SH-SY5Y (cell line): ENCODE measurements at regions not wholly inside any gene's neighbourhood (a gene's known extent, or its start where the extent isn't known, plus 50 kb on each side); places are given as distances from the start of the nearest gene placed in this dataset.

Source experiments
- GATA2 ChIP-seq: IDR thresholded peaks from 2 replicates; pipeline ENCODE4 v1.6.1; 2011; ENCODE audit warnings: mild to moderate bottlenecking, low read depth, low read length
- GATA3 ChIP-seq: IDR thresholded peaks from 2 replicates; pipeline ENCODE4 v1.6.1; 2011; ENCODE audit warnings: low read depth, mild to moderate bottlenecking, low read length, moderate library complexity

DNA sequence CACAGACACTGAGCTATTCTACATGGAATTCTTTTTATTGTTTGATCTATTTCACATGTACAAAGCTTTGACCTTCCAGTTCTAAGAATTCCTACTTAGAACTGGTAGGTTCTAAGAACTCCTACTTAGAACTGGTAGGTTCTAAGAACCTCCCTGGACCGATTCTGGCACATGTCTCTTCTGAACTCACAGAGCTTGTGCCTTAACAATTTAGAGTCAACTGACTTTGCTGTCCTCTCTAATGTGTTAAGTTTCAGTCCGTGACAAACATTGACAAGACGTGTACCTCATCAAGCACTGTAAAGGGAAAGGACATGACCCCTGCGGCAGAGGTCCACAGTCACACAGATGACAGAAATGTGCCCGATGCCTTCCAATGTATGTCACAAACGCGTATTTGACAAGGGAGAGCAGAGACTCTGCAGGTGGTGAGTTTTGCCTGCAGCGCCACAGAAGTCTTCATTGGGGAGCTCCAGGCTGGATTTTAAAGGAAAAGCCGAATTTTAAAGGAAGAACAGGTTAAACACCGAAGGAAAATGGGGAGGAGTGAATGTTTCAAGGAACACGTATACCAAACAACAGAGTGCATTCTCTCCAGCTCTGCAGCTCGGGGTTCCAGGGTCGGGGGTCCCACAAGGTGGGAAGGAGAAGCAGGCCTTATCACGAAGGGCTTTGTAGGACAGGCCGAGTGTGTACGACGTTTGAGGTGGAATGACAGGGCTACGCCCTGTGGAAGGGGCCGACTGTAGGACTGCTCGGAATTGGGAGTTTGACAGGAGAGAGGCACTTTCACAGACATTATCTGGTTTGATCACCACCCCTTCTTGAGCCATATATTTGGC lies 161.1 kb upstream of the KLF14 start:
- TF ChIP-seq GATA3 (no peak), GATA2 (no peak)

DNA sequence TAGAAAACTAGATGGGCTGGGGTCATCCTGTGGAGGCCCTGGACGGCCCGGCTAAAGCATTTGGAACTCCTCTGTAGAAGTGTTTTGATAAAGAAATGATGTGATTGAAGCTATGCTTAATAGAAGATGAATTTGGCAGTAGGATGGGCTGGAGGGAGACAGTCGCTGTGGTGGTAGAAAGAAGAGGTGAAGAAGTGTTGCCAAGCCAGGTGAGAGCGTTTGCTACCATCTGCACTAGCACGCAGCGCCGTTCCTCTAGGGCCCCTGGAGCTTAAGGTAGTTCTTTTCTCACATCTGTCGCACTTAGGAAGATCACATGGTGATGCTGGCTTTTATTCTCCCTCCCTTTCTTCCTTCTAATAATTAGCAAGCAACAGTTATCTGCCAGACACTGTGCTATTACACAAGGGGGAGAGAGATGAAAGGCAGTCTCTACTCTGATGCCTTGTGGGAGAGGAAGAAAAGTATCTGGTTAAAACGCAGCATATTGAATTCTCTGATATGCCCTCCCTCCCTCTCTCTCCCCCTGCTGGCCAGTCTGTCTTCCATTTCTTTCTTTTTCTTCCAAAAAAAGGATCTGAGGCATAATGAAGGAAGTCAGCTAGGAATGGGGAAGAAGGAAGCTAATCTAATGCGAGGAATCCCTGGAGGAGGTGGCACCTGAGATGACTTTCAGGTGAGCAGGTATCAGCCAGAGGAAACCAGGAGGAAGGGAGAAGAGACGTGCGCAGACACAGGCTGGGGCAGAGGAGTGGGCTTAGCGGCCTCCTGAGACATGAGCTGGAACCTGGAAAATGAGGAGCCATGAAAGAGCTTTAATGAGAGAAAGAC lies 162.3 kb upstream of the KLF14 start:
- TF ChIP-seq GATA2 = no peak
- no peak for TF ChIP-seq GATA3

GRCh38 chr7:130896898-130897514 lies 163.0 kb upstream of the KLF14 start:
- TF ChIP-seq GATA3 (no peak), GATA2 (no peak)

DNA sequence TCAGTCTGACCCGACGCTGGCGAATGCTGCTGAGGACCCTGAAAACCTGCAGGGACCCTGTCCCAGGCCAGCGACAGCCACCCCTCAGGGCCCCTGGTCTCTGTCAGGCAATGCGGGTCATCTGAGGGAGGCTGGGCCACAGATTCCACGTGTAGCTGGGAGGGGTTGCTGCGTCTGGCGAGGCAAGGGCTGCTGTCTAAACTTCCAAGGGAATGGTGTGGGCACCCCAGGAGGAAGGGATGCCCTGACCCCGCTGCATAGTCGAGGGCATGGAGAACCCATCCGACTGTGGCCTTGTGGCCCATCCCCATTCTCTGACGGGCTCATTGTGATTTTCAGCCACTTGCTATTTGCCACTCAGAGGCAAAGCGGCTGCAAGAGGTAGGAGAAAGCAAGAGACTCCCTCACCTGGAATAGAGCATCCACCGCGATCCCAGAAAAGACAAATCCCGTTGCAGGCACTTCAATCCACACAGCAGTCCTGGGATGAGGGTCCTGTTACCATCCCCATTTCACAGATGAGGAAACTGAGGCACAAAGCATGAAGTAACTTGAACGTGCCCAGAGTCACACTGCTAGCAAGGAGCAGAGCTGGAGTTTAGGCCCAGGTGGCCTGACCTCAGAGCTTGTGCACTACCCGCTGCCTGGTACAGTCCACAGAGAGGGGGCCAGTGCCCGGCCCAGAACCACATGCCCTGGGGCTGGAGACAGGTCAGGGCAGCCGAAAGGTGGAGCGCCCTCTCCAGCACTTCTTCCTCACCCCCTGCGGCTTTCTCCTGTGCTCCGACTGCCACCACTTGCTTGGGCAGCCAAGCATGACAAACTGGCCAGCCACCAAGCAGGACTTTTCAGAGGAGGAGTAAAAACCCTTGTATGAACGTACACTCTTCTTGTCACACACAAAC lies 163.8 kb upstream of the KLF14 start:
- TF ChIP-seq GATA2 = no peak
- no peak for TF ChIP-seq GATA3

DNA sequence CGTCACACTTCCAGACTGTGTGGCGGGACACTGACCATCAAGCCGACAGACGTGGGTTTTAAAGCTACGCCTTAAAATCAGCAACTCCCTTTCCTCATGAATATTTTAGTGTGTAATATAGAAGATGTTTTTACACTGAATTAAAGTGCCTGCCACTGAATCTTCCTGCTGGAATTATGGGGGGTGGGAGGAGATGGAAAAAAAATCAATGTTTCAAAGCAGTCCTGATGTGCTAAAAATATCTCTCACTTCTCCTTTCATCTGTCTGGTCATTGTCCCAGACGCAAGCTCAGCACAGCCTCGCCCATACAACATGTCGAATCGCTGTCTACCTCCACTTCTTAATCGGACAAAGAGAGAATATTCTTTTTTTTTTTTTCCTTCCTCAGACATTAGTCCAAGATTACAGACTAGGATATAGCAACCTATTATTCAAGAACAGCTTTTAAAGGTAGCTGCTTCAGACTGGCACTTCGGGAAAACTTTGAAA lies 165.1 kb upstream of the KLF14 start:
- TF ChIP-seq GATA2 (no peak), GATA3 (no peak)

GRCh38 chr7:130899638-130900401 lies 165.8 kb upstream of the KLF14 start:
- no peak for TF ChIP-seq GATA3
- TF ChIP-seq GATA2 = no peak

GRCh38 chr7:130900471-130901076 lies 166.6 kb upstream of the KLF14 start:
- no peak for TF ChIP-seq GATA3
- TF ChIP-seq GATA2 = no peak

DNA sequence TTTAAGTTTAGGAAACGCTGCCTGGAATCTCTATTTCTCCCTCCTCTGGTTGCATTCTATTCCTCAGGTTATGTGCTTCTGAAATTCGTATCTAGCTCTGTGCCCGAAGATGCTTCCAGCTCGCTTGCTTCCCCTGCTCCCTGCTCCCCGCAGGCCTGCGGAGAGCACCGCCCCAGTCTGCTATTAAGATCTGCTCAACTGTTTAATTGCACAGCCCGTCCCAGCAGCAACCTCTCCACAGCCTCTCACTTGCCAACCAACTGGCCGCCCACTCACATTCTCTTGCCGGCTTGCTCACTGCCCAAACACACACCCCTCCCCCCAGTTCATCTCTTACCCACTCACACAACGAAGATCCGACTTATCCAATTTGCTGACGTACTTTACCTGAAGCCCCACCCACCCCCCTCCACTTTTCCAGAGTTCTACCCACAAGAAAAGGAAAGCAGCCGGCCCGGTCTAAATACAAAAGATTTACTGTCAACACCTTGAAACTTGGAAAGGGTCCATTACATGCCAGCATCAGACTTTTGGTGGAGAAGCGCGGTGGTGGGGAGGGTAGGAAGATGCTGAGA lies 167.3 kb upstream of the KLF14 start:
- TF ChIP-seq GATA3 (no peak), GATA2 (no peak)

- TF ChIP-seq GATA2 = no peak
Measured at GRCh38 chr7:130902755-130903357, 168.8 kb upstream of the KLF14 start.

GRCh38 chr7:130903358-130903974 lies 169.5 kb upstream of the KLF14 start:
- TF ChIP-seq GATA2 (no peak), GATA3 (no peak)

DNA sequence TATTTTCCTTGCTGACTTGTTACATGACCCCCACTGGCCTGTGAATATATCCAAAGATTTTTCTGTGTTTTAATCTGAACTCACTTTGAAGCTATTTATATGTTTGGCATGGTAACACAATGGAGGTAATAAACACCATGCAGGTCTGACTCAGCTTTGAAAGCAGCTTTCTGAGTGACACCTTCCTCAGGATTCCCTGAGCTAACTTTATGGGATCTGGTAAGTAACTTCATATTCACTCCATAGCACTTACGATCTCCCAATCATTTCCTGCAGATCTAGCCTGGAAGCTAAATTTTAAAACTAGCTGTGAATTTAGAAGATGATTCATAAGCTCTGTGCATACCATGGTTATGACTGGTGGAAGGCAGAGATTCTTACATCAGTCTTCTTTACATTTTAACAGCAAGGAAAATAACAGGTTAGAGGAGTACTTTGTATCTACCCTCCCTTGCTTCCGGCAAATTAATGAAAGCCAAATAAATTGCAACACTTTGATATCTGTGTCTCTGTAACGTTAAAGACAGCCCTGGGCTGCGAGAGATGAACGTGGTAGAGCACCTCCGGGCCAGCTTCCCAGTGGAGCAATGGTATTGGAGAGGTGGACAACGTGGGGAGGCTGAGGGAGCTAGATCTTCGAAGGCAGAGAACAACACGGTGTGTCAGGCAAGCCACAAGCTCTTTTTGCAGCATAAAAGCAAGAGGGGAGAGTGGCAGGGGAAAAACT lies 170.2 kb upstream of the KLF14 start:
- TF ChIP-seq GATA2 (no peak), GATA3 (no peak)
